ENCODE measurements at regions not wholly inside any gene's neighbourhood (a gene's known extent, or its start where the extent isn't known, plus 50 kb on each side); places are given as distances from the start of the nearest gene placed in this dataset.
"Not testable (repeated sequence)": the region's sequence is repeated elsewhere in the genome, so short reads cannot be mapped to it uniquely, and the experiment has no call there.

DNA sequence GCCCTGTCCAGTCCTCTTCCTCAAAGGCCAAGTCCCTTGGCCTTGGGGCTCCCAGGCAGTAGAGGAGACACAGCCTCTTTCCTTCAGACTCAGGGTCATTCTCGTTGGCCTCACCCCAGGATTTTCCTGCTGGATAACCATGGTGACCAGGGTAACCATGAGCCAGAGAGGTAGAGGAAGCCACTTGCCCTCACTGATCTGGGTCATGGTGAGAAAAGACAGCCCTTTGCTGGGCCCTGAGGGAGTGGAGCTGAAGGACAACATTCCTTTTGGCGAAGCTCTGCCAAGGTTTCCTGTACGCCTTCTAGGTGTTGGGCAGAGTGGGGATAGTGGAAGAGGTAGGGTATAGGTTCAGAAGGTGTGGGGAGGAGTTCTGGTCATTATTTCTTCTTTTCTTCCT, 53.1 kb upstream of the WNT4 start:
- DNase-seq = no peak

DNA sequence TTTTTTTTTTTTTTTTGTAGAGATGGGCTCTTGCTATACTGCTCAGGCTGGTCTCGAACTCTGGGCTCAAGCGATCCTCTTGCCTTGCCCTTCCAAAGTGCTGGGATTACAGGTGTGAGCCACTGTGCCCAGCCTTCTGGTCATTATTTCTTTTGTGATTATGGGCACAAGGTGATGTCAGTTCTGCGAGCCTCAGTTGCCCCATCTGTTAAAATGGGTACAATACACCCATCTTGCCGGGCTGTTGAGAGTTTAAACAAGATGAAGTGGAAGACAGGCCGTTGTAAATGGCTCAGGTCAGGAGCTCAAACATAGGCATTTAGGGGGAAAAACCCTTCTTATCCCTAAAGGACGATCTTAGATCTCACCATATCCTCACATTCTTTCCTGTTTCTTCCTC, 53.7 kb upstream of the WNT4 start:
- DNase-seq = no peak

DNA sequence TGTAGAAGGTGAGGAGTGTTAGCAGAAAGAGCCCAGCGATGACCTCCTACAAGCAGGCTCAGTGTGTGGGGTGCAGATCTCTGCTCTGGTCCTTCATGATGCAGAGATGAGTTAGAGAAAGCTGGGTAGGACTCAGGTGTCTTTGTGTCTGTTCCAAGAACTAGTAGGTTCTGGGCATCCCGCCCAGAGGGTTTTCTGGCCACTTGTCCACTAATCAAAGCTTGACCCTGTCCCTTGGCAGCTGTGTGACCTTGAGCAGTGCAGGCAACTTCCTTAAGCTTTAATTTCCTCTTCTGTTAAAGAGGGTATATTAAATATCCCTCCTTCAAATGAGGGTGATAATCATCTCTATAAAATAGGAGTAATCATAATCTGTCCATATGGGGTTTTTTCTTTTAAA, 54.7 kb upstream of the WNT4 start:
- DNase-seq = no peak

DNA sequence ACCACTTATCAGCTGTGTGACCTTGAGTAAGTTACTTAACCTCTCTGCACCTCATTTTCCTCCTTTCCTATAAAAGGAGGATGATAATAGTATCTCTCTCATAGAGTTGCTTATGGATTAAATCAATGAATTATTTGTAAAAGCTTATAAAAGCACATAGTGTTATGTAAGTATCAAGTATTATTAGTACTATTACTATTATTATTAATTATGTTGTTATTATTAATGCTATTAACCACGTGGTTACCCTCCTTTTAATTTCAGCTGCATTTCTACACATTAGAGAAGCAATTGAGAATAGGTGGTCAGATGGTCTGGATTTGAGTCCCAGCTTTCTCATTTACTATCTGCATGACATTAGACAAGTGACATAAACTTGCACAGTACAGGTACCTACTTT, 58.1 kb upstream of the WNT4 start:
- no peak for DNase-seq

DNA sequence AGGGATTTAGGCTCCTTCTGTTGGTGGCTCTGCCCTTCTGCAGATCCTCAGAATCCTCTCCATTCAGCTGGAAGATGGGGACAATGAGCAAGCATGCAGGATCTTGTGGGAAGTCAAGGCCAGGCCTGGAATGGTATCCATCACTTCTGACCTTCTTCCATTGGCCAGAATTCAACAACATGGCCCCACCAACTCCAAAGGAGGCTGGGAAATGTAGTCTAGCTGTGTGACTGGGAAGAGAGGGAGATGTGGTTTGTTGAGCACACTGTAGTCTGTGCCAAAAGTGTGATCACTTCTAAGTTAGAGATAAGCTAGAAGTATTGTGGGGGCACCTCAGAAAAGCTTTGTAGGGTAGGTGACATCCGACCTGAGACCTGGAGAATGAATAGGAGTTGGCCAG, 60.4 kb upstream of the WNT4 start:
- no peak for DNase-seq

DNA sequence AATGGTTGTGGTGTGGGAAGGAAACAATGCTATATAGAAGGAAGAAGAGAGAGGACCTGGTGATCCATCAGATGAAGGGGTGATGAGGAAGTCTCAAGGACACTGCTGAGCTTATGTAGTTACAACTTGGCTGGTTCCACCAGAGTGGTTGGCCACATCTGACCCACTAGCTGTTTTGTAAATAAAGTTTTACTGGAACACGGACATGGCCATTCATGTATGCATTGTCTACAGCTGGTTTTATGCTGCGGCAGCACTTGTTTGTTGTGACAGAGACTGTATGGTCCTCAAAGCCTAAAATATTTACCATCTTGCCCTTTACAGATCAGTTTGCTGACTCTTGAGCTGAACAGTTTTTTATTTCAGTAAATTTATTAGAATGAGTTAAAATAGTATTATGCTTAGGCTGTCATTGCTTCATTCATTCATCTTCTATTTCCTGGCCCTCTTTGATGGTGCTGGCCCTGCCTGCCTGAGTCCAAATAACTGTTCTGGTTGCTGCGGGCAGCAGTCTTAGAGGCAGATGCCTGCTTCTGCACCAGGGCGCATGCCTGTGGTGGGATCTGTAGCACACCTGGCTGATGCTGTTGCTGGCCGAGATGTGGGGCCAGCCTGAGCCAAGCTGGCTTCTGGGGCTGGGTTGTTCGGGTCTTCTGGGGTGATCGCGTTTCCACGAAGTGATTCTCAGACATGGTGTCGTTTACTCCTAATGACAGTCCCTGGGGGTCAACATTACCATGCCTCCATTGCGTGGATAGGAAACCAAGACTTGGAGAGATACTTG, 61.4 kb upstream of the WNT4 start:
- no peak for DNase-seq

DNA sequence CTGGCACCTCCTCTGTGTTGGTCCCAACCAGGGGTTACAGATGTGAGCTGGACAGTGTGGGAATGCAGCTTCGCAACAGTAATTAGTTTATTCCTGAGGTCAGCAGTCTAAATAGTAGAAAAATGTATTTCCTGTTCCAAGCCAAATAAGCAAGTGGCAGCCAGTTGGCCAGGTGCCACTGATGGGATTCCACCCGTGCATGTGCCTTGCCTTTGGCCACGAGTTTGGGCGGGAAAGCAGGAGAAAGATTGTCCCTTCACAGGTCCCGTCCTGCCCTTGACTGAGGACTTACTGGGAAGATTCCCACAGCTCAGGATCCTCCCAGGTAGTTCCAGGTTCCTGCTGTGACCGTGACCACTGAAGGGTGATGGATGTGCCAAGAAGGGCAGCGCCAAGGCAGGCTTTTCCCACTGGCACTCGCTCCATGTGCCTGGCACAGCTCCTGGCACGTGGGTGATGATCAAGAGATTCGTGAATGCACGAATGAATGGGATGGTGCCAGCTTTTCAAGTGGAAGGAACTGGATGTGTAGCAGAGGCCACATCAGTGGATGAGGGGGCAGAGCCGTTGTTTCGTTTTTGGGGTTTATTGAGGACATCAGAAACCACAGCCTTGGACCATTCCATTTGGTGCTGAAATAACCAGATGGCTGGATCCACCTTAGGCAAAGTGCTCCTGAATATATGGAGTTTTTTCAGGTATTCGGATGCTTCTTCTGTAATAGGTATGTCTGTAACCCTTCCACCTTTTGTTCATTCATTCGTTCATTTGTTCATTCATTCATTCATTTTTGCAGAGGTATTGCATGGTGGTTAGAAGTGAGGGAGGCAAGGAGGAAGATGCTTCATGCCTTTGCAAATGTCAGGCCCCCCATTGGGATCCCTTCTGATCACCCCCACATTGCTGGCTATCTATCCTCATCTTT, 62.4 kb upstream of the WNT4 start:
- no peak for DNase-seq

DNA sequence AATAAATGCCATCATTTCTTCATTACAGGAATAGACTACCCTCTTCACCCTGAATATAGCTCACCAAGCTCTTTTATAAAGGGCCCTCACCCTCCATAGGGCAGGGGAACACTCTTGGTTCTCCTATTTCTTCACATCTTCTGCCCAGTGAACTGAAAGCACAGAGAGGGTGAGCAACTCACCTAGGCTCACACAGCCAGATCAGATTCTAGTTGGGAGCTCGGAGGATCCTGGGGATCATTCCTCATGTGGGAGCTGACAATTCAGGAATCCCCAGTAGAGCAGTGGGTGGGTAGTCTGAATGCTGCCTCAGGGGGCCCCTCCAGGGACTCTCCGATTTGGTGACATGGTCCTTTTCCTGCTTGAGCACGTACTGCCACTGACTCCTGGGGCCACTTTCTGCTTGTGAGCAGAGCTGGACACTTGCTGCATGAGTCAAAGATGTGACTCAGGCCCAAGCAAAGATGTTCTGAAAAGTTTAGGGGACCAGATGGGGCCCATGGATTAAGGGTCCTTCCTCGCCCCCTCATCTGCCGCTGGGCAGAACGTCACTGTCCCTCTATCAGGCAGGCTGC, 63.7 kb upstream of the WNT4 start:
- DNase-seq = no peak

DNA sequence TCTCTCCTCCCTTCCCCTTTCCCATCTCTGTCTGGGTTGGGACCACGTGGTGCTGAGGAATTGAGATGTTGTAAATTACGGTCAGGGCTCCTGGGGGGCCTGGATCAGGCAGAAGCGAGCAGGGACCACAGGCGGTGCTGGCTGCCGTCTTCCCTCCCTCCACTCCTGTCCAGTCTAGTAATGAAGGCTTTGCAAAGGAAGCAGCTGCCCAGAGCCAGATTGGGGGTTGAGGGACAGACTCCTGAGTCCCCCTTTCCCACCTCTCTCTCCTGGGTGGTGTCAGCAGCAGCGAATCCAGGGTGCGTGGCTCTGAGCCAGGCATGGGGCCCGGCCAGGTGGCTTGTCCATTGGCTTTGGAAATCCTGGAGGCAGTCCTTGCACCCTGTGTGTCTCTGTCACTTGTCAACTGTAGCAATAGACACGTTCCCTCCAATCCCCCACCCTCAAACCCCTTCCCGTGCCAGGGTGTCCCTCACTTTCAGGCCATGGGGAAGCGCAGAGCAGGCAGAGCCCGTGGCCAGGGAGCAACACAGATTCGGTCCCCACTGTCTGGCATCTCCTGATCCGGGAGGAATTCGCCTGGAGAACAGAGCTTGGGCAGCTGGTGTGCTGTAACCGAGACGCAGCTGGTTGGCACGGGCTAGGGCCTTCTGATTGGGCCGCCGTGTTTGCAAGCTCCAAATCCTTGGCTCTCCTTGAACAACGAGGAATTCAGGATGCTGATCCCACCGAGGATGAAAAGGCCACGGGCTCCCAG, 64.8 kb upstream of the WNT4 start:
- peak; percentile 62 for DNase-seq

DNA sequence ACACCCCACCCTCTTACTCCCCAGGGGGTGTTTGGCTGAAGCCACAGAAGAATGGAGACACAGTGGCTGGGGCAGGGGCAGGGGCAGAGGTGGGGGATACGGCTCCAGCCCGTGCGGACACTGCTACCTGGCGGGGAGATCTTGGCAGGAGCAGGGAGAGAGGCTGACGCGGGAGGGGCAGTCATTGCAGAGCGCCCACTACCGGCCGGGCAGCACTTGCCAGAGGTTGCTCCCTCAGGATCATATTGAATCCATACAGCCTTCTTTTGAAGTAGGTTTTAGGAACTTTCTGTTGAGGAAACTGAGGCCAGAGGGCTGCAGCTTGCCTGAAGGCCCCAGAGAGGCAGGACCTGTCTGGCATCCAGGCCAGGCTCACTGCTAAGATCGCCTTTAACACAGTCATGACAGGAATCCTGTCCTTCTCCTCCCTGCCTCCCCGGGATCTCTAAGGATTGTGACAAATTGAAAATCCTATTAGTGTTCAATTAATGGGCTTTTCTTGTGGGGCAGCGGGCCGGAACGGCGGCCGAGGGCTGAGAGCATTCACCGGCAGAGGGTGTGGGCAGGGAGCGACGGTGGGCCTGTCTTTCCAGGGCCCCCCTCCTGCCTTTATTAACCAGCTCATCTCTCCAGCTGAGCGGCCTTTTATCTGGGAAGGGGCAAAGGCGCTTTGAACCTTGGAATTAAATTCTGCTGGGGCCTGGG, 65.5 kb upstream of the WNT4 start:
- peak; percentile 11 for DNase-seq

DNA sequence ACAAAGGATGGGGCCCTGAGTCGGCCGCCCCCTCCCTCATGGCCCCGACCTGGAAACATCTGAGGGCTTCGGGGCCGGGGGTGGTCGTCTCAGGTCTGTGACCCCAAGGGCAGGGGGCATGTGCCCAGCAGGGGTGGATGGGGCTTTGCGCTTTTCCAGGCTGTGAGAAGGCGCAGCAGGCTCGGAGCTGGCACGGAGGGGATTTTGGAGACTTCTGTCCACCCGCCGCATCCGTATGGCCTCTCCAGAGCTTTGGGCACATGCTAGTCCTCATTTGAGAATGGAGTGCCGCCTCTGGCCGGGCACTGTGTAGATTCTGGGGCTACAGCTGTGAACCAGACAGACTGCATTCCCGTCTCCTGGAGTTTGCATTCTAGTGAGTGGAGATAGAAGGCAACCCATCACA, 66.1 kb upstream of the WNT4 start:
- no peak for DNase-seq

DNA sequence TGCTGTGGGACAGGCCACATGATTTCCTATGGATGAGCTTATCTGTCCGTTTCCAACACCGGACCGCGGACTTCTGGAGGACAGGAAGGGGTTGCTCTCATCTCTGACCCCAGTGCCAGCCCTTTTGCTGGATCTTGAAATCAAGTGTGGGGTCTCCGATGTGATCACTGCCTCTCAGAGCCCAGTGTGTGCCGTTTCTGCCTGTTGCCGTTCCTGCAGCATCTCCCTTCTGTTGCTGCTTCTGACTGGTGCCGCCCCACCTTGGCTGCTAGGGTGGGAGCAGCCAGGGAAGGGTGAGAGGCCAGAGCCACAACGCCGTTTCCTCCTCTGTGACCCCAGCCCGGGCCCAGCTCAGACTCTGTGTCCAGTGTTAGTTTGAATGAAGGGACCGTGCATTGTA, 67.3 kb upstream of the WNT4 start:
- DNase-seq = no peak

DNA sequence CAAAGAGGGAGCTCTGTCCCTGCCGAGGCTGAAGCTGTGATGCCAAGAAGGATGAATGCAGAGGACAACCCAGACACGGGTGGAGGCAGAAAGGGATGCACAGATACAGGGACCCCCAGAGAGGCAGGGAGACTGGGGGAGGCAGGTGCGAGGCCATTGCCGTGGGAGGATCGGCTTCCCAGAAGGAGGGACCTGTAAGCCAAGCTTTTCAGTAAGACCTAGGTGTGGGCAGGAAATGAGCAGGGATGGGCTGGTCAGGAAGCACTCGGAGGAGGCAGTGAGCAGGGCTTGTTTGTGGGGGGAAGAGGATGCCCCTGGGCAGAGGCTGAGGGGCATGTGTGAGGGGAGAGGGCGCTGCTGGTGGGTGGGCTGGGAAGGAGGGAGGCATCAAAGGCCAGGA, 67.7 kb upstream of the WNT4 start:
- DNase-seq = no peak

DNA sequence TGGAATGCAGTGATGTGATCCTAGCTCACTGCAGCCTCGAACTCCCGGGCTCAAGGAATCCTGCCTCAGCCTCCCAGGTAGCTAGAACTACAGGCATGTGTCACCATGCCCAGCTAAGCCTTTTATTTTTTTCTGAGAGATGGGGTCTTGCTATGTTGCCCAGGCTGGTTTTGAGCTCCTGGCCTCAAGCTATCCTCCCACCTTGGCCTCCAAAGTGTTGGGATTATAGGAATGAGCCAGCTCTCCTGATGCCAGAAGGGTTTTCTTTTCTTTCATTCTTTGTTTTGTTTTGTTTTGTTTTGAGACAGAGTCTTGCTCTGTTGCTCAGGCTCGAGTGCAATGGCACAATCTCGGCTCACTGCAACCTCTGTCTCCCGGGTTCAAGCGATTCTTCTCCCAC, 68.6 kb upstream of the WNT4 start:
- DNase-seq = not testable (repeated sequence)

DNA sequence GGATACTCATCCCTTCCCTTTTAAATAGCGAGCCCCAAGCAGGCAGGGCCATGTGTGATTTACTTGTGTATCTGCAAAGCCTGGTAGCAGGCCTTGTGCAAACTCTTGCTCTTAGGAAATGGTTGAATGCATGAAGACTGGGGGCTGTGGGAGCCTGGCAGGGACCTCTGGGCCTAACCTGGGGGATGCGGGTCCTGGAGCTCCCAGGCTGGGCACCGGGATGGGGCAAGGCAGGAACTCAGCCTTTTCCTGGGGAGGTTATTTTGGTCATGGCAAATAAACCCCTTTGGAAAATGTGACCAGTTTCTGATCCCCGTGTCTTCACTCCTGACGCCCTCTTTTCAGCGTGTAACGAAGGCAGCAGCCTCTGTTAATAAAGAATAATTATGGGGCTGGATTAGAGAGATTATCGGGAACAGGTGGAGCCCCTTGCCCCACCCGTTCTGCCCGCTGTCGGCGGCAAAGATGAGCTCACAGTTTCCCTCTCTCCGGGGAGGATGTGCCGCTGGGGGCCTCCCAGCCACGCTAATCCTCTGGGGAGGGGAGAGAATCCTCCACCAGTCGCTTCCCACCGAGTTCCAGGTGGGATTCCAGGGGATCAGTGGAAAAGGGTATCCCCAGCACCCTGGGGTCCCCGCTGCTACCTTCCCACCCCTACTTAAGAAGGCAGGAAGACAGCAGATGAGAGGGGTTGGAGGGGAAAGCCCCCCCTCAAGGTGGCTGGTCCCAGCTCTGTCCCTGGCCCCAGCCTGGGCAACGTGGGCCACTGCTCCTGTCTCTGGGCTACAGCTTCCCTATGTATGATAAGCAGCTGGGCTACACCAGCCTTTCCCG, 69.7 kb upstream of the WNT4 start:
- DNase-seq = peak; percentile 80

DNA sequence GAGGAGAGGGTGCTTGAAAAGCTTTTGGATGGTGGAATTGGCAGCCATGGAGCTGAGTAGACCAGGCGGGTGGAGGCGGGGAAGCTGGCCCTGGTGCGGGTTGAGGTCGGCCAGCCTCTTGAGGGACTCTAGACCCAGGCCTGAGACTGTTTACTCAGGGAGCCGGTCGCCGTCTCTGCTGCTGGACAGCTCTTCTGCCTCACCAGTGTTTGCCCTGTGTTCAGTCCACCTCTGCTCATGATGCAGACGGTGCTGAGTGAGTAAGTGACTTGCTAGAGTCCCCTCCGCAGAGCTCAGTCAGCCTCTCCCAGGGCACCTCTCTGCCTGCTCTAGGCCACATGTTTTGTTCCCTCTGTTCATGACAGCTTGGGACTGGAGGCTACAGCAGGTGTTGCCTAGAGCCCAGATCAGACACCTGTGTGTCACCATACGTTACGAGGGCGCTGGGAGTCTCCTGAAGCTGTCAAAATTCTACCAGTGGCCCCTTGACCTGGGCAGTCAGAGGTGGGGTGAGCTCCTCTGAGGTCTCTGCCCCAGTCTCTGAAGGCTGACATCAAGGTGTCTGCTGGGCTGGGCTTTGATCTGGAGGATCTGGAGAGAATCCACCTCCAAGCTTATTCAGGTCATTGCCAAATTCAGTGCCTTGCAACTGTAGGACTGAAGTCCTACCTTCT, 73.5 kb upstream of the WNT4 start:
- no peak for DNase-seq

DNA sequence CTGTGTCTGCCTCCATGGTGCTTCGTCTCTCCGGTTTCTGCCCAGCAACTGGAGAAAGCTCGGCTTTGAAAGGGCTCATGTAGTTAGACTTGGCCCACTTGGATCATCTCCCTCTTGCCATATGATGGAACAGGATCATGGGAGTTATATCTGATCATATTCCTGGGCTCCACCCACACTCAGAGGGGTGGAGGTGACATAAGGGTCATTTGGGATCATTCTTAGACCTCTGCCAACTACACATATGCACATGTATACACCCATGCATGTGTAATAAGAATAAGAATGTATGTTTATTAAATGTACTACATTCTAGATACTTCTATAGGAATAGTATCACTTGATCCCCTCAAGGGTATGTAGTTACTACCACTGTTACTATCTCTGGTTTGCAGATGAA, 74.1 kb upstream of the WNT4 start:
- DNase-seq = no peak

DNA sequence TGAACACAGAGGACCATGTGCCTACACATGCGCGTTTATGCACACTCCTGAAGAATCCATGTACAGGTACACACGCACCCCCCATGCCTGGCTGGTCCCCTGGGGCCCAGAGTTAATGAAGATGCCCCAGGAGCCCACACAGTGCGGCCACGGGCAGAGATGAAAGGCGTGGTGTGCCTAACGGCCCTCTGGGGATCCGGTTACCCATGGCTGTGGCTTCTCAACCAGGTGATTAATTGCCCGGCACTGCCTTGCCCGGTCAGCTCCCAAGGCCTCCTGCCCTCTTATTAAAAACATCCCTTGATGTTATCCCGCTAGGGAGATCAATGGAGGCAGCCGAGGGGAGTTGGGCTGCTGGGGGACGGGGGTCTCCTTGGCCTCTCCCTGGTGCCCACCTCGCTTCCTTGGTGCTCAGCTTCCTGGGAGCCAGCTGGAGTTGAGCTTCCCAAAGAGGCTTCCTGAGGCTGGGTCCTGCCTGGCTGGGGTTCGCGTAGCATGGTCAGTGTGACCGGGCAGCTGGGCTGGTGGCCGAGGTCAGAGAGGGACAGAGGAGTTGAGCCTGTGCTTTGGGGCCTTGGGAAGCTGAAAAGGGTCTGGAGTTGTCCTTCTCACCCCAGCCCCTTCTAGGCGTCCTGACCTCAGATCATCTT, 75.0 kb upstream of the WNT4 start:
- DNase-seq = no peak

DNA sequence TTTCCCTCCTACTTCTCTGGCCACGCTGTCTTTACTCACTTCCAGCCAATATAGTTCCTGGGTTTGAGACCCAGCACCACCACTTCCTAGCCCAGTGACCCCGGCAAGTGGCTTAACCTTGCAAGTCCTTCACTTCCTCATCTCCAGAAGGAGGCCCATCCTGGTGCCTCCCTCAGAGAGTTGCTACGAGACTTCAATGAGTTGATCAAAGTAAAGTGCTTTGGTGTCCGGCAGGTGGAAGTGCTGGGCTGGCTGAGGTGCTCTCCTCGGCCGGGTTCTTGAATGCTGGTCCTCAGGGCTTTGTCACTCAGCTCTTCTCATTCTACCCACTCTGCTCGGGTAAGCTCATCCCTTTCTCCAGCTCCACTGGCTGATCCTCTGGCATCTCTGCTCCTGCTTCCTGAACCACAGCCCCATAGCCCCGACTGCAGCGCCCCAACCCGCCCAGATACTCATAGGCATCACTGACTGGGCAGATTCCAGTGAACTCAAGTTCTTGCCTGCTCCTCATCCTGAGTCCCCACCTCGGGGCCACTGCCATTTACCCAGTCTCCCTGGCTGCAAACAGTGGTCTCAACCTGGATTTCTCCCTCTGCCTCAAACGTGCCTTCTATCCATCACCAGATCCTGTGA, 75.8 kb upstream of the WNT4 start:
- no peak for DNase-seq

DNA sequence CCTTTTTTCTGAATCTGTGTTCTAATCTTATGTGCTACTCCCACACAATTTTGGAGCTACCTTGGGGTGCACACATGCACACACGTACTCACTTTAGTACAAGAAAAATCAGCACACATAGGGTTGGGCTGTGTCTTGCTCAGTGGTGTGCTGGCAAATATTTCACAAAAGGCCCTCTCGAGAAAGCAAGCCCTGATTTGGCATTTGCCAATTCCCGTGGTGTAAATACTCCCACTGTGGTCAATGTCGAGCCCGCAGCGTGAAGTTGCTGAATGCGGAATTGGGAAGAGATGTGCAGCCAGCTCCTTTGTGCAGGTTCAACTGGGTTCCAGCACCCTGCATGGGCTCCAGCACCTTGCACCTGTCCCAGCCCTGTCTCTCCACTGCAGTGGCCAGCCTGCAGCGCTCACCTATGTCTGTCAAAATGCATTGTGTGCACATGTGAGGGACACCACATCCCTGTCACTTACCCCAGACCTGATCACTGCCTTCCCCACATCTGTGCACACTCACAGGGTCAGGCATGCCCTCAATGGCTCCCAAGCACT, 78.4 kb upstream of the WNT4 start:
- DNase-seq = no peak
